ENCODE measurements at regions not wholly inside any gene's neighbourhood (a gene's known extent, or its start where the extent isn't known, plus 50 kb on each side); places are given as distances from the start of the nearest gene placed in this dataset.

GRCh38 chr3:194781617-194782016 lies 95.9 kb downstream of the FAM43A start:
- ChIA-PET CTCF (no interaction called here), POLR2A (no interaction called here)
- intact Hi-C loops (cut with micrococcal nuclease; ENCODE audit: unreplicated experiment) (no loop called here), in situ Hi-C loops (cut with HindIII; ENCODE audit: low pct_unique_long_range_greater_than_20kb, low sequenced_read_pairs) (no loop called here)
- TF ChIP-seq SIN3A (IDR thresholded peaks at IDR 0.05; ENCODE audit: borderline replicate concordance, insufficient read depth, low read depth, low read length) (no peak), POLR2AphosphoS5 (IDR thresholded peaks at IDR 0.05; ENCODE audit: low read depth, low read length) (no peak), TCF7L2 (IDR thresholded peaks at IDR 0.05; ENCODE audit: low read depth, low read length) (no peak), REST (IDR thresholded peaks at IDR 0.05; ENCODE audit: insufficient read depth in 1 of 2, low read depth in 2 of 2, low read length in 1 of 2) (no peak)
- H3K9me3 ChIP-seq (ENCODE audit: control insufficient read depth, insufficient read depth, low read depth, low read length), result no peaks in the 10 kb centered on the region
- no peak for DNase-seq (ENCODE audit: low read depth, low spot score)
- H3K36me3 ChIP-seq (ENCODE audit: control insufficient read depth, insufficient read depth, low read length), result no peaks in the 10 kb centered on the region
- H3K27ac ChIP-seq (ENCODE audit: low read length), result no peak overlapping the region
- H3K27me3 ChIP-seq (ENCODE audit: control insufficient read depth, insufficient read depth, low read length), result peaks cover 3% of the 10 kb centered on the region
- no peak for ATAC-seq
- H3K4me3 ChIP-seq (ENCODE audit: low read depth in 2 of 2, low read length in 2 of 2), result no peak overlapping the region
- H3K4me1 ChIP-seq (ENCODE audit: control insufficient read depth, insufficient read depth, low read length), result no peaks in the 10 kb centered on the region
- BruUV-seq (replicated peaks), result no TSS peak

- ATAC-seq, result no peak
- ChIA-PET POLR2A (no interaction called here), CTCF (no interaction called here)
- Histone ChIP-seq H3K4me3 (ENCODE audit: low read depth in 2 of 2, low read length in 2 of 2) (no peak overlapping the region), H3K27me3 (ENCODE audit: control insufficient read depth, insufficient read depth, low read length) (peaks cover 3% of the 10 kb centered on the region), H3K4me1 (ENCODE audit: control insufficient read depth, insufficient read depth, low read length) (no peaks in the 10 kb centered on the region), H3K36me3 (ENCODE audit: control insufficient read depth, insufficient read depth, low read length) (no peaks in the 10 kb centered on the region), H3K9me3 (ENCODE audit: control insufficient read depth, insufficient read depth, low read depth, low read length) (no peaks in the 10 kb centered on the region), H3K27ac (ENCODE audit: low read length) (no peak overlapping the region)
- BruUV-seq (replicated peaks), result no TSS peak
- in situ Hi-C loops (cut with HindIII; ENCODE audit: low pct_unique_long_range_greater_than_20kb, low sequenced_read_pairs) (no loop called here), intact Hi-C loops (cut with micrococcal nuclease; ENCODE audit: unreplicated experiment) (no loop called here)
- no peak for DNase-seq (ENCODE audit: low read depth, low spot score)
- no peak for TF ChIP-seq SIN3A (IDR thresholded peaks at IDR 0.05; ENCODE audit: borderline replicate concordance, insufficient read depth, low read depth, low read length)
- TF ChIP-seq POLR2AphosphoS5 (IDR thresholded peaks at IDR 0.05; ENCODE audit: low read depth, low read length), result no peak
- TF ChIP-seq, protein P1, sequence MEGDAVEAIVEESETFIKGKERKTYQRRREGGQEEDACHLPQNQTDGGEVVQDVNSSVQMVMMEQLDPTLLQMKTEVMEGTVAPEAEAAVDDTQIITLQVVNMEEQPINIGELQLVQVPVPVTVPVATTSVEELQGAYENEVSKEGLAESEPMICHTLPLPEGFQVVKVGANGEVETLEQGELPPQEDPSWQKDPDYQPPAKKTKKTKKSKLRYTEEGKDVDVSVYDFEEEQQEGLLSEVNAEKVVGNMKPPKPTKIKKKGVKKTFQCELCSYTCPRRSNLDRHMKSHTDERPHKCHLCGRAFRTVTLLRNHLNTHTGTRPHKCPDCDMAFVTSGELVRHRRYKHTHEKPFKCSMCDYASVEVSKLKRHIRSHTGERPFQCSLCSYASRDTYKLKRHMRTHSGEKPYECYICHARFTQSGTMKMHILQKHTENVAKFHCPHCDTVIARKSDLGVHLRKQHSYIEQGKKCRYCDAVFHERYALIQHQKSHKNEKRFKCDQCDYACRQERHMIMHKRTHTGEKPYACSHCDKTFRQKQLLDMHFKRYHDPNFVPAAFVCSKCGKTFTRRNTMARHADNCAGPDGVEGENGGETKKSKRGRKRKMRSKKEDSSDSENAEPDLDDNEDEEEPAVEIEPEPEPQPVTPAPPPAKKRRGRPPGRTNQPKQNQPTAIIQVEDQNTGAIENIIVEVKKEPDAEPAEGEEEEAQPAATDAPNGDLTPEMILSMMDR (IDR thresholded peaks at IDR 0.05), result no peak
- TF ChIP-seq TCF7L2 (IDR thresholded peaks at IDR 0.05; ENCODE audit: low read depth, low read length), result no peak
- no peak for TF ChIP-seq REST (IDR thresholded peaks at IDR 0.05; ENCODE audit: insufficient read depth in 1 of 2, low read depth in 2 of 2, low read length in 1 of 2)
Observed at GRCh38 chr3:194782698-194783404, 97.2 kb downstream of the FAM43A start.

All from Panc1 (cell line).